IPS-18a (cell line): ENCODE measurements at regions not wholly inside any gene's neighbourhood (a gene's known extent, or its start where the extent isn't known, plus 50 kb on each side); places are given as distances from the start of the nearest gene placed in this dataset.

ENCODE experiments used
- H3K27ac ChIP-seq: one replicate; pipeline ENCODE4 v1.5.1; 2013; ENCODE audit warnings: low read length
- H3K27me3 ChIP-seq: one replicate; pipeline ENCODE4 v1.6.1; 2013; ENCODE audit warnings: mild to moderate bottlenecking, low read length; ENCODE audit not compliant: control insufficient read depth, insufficient read depth
- H3K36me3 ChIP-seq: one replicate; pipeline ENCODE4 v1.6.1; 2013; ENCODE audit warnings: low read depth, low read length; ENCODE audit not compliant: control insufficient read depth
- H3K4me1 ChIP-seq: one replicate; pipeline ENCODE4 v1.6.1; 2013; ENCODE audit warnings: low read depth, low read length; ENCODE audit not compliant: control insufficient read depth
- H3K4me3 ChIP-seq: one replicate; pipeline ENCODE4 v1.5.1; 2013; ENCODE audit warnings: low read length
- H3K9ac ChIP-seq: one replicate; pipeline ENCODE4 v1.6.1; 2013; ENCODE audit warnings: mild to moderate bottlenecking, low read length, moderate library complexity
- H3K9me3 ChIP-seq: one replicate; pipeline ENCODE4 v1.6.1; 2013; ENCODE audit warnings: low read depth, low read length; ENCODE audit not compliant: control insufficient read depth

- Histone ChIP-seq H3K4me1 (peaks cover 11% of the 10 kb centered on the region), H3K9me3 (no peaks in the 10 kb centered on the region), H3K9ac (no peak overlapping the region), H3K27me3 (no peaks in the 10 kb centered on the region), H3K36me3 (no peaks in the 10 kb centered on the region), H3K4me3 (no peak overlapping the region), H3K27ac (no peak overlapping the region)
Measured at GRCh38 chr2:2686222-2686621, 355.1 kb upstream of the MYT1L start.

- Histone ChIP-seq H3K27ac (no peak overlapping the region), H3K27me3 (no peaks in the 10 kb centered on the region), H3K4me1 (peaks cover 12% of the 10 kb centered on the region), H3K36me3 (no peaks in the 10 kb centered on the region), H3K4me3 (no peak overlapping the region), H3K9ac (no peak overlapping the region), H3K9me3 (no peaks in the 10 kb centered on the region)
Measured at GRCh38 chr2:2683606-2684224, 352.6 kb upstream of the MYT1L start.

- no peak overlapping the region for H3K27ac ChIP-seq
- no peaks in the 10 kb centered on the region for H3K27me3 ChIP-seq
- H3K9ac ChIP-seq = no peak overlapping the region
- H3K4me1 ChIP-seq = peaks cover 12% of the 10 kb centered on the region
- no peak overlapping the region for H3K4me3 ChIP-seq
- no peaks in the 10 kb centered on the region for H3K9me3 ChIP-seq
- no peaks in the 10 kb centered on the region for H3K36me3 ChIP-seq
Measured at GRCh38 chr2:2682700-2683342, 351.7 kb upstream of the MYT1L start.

GRCh38 chr2:2681711-2682251 lies 350.7 kb upstream of the MYT1L start:
- H3K4me1 ChIP-seq = peaks cover 12% of the 10 kb centered on the region
- no peaks in the 10 kb centered on the region for H3K27me3 ChIP-seq
- H3K4me3 ChIP-seq = no peak overlapping the region
- no peaks in the 10 kb centered on the region for H3K9me3 ChIP-seq
- no peaks in the 10 kb centered on the region for H3K36me3 ChIP-seq
- no peak overlapping the region for H3K9ac ChIP-seq
- H3K27ac ChIP-seq = no peak overlapping the region

- peaks cover 12% of the 10 kb centered on the region for H3K4me1 ChIP-seq
- H3K36me3 ChIP-seq = no peaks in the 10 kb centered on the region
- H3K9me3 ChIP-seq = no peaks in the 10 kb centered on the region
- no peak overlapping the region for H3K27ac ChIP-seq
- no peaks in the 10 kb centered on the region for H3K27me3 ChIP-seq
- no peak overlapping the region for H3K9ac ChIP-seq
- no peak overlapping the region for H3K4me3 ChIP-seq
Measured at GRCh38 chr2:2681085-2681484, 350.0 kb upstream of the MYT1L start.

GRCh38 chr2:2674831-2675230 lies 343.8 kb upstream of the MYT1L start:
- no peaks in the 10 kb centered on the region for H3K9me3 ChIP-seq
- no peak overlapping the region for H3K4me3 ChIP-seq
- no peaks in the 10 kb centered on the region for H3K36me3 ChIP-seq
- H3K4me1 ChIP-seq = no peaks in the 10 kb centered on the region
- H3K9ac ChIP-seq = no peak overlapping the region
- no peaks in the 10 kb centered on the region for H3K27me3 ChIP-seq
- no peak overlapping the region for H3K27ac ChIP-seq

GRCh38 chr2:2673406-2673805 lies 342.3 kb upstream of the MYT1L start:
- Histone ChIP-seq H3K4me3 (no peak overlapping the region), H3K36me3 (no peaks in the 10 kb centered on the region), H3K27ac (no peak overlapping the region), H3K27me3 (no peaks in the 10 kb centered on the region), H3K9ac (no peak overlapping the region), H3K9me3 (no peaks in the 10 kb centered on the region), H3K4me1 (no peaks in the 10 kb centered on the region)

GRCh38 chr2:2672249-2672648 lies 341.2 kb upstream of the MYT1L start:
- no peak overlapping the region for H3K9ac ChIP-seq
- H3K27me3 ChIP-seq = no peaks in the 10 kb centered on the region

GRCh38 chr2:2671826-2672225 lies 340.8 kb upstream of the MYT1L start:
- Histone ChIP-seq H3K27me3 (no peaks in the 10 kb centered on the region), H3K9me3 (no peaks in the 10 kb centered on the region), H3K4me3 (no peak overlapping the region), H3K4me1 (no peaks in the 10 kb centered on the region), H3K9ac (no peak overlapping the region), H3K36me3 (no peaks in the 10 kb centered on the region), H3K27ac (no peak overlapping the region)

More at GRCh38 chr2:2672249-2672648, 341.2 kb upstream of the MYT1L start:
- no peak overlapping the region for H3K27ac ChIP-seq
- no peak overlapping the region for H3K4me3 ChIP-seq
- H3K9me3 ChIP-seq = no peaks in the 10 kb centered on the region
- H3K4me1 ChIP-seq = no peaks in the 10 kb centered on the region
- H3K36me3 ChIP-seq = no peaks in the 10 kb centered on the region

GRCh38 chr2:2669316-2669715 lies 338.2 kb upstream of the MYT1L start:
- H3K4me3 ChIP-seq = no peak overlapping the region
- no peak overlapping the region for H3K9ac ChIP-seq
- no peaks in the 10 kb centered on the region for H3K9me3 ChIP-seq
- no peaks in the 10 kb centered on the region for H3K4me1 ChIP-seq
- H3K27me3 ChIP-seq = no peaks in the 10 kb centered on the region
- H3K27ac ChIP-seq = no peak overlapping the region
- no peaks in the 10 kb centered on the region for H3K36me3 ChIP-seq

- Histone ChIP-seq H3K27me3 (no peaks in the 10 kb centered on the region), H3K27ac (no peak overlapping the region), H3K9ac (no peak overlapping the region), H3K4me3 (no peak overlapping the region), H3K36me3 (no peaks in the 10 kb centered on the region), H3K9me3 (no peaks in the 10 kb centered on the region), H3K4me1 (no peaks in the 10 kb centered on the region)
Measured at GRCh38 chr2:2668681-2669265, 337.7 kb upstream of the MYT1L start.

GRCh38 chr2:2667690-2668089 lies 336.6 kb upstream of the MYT1L start:
- Histone ChIP-seq H3K36me3 (no peaks in the 10 kb centered on the region), H3K27ac (no peak overlapping the region), H3K27me3 (no peaks in the 10 kb centered on the region), H3K9ac (no peak overlapping the region), H3K4me1 (no peaks in the 10 kb centered on the region), H3K9me3 (no peaks in the 10 kb centered on the region), H3K4me3 (no peak overlapping the region)
